ENCODE measurements at regions not wholly inside any gene's neighbourhood (a gene's known extent, or its start where the extent isn't known, plus 50 kb on each side); places are given as distances from the start of the nearest gene placed in this dataset.

DNA sequence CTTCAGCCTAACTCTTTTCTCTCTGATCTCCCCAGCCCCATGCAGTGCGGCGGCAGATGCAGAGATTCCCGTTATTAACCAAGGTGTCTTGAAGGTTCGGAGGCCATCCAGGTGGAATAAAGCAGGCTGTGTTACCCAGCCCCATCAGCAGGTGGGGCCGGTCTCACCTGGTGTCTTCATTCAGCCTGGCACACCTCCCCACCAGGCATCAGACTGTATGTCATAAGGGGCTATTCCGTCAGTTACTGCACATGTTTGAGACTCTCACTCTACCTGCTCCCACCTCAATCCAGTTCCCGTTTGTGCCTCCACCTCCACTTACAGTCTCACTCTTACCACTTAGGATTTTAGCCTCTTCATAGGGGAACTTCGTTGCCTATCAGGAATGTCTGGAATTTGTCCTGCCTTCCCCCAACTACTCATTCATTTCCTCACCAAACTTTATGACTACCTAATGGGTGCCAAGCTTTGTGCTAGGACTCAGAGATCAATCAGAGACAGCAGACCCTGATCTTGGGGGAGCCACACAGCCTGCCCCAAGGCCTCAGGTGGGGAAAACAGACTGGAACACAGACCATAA lies 170.2 kb downstream of the PLPP3 start:
- TF ChIP-seq, protein P1, sequence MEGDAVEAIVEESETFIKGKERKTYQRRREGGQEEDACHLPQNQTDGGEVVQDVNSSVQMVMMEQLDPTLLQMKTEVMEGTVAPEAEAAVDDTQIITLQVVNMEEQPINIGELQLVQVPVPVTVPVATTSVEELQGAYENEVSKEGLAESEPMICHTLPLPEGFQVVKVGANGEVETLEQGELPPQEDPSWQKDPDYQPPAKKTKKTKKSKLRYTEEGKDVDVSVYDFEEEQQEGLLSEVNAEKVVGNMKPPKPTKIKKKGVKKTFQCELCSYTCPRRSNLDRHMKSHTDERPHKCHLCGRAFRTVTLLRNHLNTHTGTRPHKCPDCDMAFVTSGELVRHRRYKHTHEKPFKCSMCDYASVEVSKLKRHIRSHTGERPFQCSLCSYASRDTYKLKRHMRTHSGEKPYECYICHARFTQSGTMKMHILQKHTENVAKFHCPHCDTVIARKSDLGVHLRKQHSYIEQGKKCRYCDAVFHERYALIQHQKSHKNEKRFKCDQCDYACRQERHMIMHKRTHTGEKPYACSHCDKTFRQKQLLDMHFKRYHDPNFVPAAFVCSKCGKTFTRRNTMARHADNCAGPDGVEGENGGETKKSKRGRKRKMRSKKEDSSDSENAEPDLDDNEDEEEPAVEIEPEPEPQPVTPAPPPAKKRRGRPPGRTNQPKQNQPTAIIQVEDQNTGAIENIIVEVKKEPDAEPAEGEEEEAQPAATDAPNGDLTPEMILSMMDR (IDR thresholded peaks at IDR 0.05): peak in 5 of 6 experiments; percentile 32 to 73 (median 60)
- TF ChIP-seq POLR2A (IDR thresholded peaks at IDR 0.05): no peak
